Kidney glomerular epithelial cell (primary cell): ENCODE measurements at regions not wholly inside any gene's neighbourhood (a gene's known extent, or its start where the extent isn't known, plus 50 kb on each side); places are given as distances from the start of the nearest gene placed in this dataset.

ENCODE experiments used
- DNase-seq: peaks from one replicate; lab custom pipeline; 2025; lab: John Stamatoyannopoulos, UW

DNA sequence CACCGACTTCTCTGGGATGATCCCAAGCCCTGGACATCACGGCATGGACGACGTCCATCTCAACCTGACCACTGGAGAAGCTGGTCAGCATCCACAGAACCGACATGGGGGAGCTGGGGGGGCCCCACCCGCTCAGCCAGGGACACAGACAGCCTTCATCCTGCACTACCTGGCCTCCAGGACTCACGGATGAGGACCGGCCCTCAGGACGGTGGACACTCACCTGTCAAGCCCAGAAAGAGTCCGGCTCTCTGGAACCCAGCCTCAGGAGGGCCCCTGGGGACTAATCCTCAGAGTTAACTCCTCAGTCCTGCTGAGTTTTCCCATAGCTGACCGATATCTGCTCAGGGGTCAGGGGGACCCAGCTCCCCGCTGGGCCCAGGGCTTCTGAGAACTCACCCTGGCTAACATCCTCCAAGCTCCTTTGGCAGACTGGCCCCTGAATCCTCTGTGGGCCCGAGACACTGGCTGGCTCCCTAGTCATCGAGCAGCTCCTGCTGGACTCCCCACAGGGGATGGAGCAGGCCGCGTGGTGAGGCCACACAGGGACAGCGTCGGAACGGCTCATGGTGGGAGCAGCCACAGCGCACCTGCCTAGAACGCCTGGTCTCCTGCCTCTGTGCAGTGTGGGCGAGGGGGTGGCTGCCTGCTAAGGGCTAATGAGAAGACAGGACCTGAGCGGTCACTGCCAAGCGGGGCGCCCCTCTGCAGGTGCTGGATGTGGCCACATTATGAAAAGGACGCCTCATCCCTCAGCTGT lies 649.2 kb downstream of the BRD1 start:
- no peak for DNase-seq

DNA sequence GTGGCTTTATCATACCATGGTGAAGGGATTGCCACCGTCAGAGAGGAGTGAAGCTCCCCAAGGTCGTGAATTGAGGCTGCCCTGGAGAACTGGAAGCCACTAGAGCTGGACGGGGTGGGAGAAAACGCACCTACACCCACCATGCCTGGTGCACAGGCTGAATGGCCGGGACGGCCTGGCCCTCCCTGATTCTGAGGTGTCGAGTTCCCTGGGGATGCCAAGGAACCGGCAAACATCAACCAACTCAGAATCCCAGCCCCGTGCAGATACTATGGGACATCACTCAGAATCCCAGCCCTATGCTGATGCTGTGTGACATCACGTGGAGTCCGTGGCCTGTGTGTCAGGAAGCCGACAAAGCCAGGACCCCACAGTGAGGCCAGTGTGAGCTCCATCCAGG lies 650.0 kb downstream of the BRD1 start:
- DNase-seq = no peak

DNA sequence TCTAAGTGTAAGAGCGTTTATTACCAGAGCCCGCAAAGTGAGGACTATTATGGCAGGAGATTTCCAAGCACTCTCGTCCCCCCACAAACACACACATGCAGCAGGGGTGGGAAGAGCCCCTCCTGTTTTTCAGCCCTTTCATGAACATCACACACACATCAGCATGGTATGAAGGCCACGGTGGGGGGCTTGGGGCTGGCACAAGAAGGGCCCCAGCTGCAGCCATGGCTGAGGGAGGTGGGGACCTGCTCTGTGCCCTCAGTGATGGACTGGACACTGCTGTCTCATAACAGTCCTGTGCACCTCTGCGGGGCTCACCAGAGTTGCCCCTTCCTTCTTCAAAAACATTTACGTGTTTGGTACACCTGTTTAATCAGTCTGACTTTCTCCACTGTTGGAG lies 650.7 kb downstream of the BRD1 start:
- no peak for DNase-seq

- no peak for DNase-seq
These were observed 657.6 kb downstream of the BRD1 start for GRCh38 chr22:49170053-49170452.

- DNase-seq = no peak
These were observed 658.5 kb downstream of the BRD1 start for GRCh38 chr22:49169074-49169744.

DNA sequence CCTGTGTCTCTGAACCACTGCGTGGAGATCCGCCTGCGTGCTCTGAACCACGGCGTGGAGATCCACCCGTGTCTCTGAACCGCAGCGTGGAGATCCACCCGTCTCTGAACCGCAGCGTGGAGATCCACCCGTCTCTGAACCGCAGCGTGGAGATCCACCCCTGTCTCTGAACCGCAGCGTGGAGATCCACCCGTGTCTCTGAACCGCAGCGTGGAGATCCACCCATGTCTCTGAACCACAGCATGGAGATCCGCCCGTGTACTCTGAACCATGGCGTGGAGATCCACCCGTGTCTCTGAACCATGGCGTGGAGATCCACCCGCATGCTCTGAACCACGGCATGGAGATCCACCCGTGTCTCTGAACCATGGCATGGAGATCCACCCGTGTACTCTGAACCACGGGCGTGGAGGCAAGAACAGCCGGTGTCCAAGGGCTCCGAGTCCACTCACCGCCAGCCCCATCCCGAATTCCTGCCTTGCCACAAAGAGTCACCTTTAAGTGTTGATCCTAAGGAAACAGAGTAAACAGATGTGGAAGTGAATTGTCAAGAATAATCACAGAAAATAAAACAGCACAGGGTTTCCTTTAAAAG lies 659.4 kb downstream of the BRD1 start:
- no peak for DNase-seq

- no peak for DNase-seq
These were observed 660.9 kb downstream of the BRD1 start for GRCh38 chr22:49166746-49167145.

DNA sequence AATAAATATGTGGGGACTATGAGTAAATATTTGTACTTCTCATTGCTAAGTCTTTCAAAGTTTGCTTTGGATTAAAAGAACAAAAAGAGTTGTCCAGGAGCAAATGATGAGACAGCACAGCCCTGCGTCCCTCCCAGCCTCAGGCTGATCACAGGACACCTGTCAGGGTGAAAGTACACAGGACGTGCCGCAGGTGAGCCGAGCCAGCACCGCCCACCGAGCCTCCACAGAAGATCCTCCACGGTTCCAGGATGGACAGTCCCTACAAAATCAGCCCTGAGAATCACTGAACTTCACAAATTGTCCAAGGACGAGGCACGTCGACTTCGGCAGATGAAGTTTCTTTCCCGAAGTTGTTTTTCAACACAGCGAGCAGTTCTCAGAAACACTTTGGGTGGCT lies 661.5 kb downstream of the BRD1 start:
- no peak for DNase-seq

GRCh38 chr22:49164773-49165320 lies 662.8 kb downstream of the BRD1 start:
- no peak for DNase-seq

DNA sequence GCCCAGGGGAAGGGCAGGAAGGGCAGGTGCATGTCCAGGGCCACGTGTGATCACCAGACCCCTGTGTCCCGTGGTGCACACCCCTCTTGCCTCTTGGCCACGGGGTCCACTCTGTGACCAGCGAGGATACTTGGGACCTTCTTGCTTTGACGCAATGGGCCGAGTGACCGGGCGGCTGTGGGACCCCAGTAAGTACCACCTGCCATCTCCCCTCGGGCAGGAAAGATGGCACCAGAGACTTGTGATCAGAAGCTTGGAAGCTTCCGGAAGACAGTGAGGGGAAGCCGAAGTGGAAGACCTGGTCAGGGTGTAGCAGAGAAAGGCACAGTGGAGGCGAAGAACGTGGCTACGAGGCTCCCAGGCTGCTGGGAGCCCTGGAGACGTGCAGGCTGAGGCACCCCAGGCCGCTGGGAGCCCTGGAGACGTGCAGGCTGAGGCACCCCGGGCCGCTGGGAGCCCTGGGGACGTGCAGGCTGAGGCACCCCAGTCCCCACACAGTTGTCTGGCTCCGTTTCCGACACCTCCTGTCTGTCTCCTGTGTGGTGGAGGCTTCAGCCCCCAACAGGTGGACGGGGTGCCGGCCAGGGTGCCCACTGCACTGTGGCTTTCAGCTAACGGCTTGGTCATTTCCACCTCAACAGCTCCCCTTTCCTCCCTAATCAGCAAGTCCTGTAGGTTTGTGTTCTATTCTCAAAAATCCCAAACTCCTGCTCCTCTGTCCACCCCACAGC lies 663.5 kb downstream of the BRD1 start:
- DNase-seq = no peak

GRCh38 chr22:49163258-49163959 lies 664.3 kb downstream of the BRD1 start:
- DNase-seq = no peak

DNA sequence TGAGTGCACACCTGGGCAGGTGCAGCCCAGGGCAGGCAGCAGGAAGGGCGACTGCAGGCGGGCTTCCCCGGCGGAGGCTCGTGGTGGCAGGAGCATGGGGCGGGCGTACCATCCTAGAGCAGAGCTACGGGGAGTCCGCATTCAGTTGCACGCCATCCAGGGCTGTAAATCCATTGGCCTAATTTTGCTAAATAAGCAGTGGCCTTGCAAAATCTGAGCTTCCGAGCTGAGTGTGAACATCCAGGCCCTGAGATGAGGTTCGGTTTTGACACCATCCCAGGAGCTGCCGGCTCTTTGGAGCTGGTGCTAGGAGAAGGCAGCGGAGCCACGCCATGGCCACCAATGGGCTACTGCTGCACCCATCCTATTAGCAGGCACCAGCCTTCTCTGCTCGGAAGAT lies 664.8 kb downstream of the BRD1 start:
- DNase-seq = no peak

GRCh38 chr22:49161002-49161850 lies 666.4 kb downstream of the BRD1 start:
- DNase-seq = no peak

DNA sequence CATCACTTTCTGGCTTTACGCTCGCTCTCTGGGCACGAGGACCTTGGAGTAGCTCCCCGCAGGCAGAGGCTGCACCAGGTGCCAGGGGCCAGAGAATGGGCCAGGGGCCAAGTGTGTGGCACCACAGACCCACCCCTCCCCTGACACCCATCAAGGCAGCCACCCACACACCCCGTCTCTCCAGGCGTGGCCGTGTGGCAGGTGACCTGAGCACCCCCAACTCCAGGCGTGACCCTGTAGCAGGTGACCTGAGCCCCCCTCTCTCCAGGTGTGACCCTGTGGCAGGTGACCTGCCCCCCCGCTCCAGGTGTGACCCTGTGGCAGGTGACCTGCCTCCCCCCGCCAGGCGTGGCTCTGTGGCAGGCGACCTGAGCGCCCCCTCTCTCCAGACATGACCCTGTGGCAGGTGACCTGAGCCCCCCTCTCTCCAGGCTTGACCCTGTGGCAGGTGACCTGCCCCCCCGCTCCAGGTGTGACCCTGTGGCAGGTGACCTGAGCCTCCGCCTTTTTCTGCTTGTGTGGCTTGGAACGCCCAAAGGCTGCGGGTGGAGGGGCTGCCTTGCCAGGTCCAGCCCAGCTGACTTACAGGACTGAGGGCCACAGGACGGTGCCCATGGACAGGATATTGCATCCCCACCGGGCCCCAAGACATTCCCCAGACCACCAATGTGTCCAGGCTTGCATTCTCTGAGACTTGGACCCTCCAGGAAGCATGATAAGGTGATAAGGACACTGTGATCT lies 667.2 kb downstream of the BRD1 start:
- no peak for DNase-seq

DNA sequence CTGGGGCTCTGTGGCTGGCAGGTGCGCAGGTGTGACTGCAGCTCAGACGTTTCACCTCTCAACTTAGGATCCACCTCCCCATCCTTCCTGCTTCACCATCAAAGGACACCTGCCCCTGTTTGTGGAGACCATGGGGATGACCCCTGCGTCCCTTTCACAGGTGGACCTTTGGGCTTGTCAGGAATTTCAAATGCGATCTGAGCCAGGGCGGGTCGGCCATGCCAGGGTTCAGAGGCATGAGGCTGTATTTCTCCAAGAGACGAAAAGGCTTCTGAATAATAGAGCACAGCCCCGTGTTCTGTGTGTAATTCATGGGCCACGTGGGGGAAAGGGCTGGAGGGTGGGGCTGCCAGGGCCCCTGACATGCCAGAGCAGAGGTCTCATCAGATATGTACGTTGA lies 668.0 kb downstream of the BRD1 start:
- no peak for DNase-seq

DNA sequence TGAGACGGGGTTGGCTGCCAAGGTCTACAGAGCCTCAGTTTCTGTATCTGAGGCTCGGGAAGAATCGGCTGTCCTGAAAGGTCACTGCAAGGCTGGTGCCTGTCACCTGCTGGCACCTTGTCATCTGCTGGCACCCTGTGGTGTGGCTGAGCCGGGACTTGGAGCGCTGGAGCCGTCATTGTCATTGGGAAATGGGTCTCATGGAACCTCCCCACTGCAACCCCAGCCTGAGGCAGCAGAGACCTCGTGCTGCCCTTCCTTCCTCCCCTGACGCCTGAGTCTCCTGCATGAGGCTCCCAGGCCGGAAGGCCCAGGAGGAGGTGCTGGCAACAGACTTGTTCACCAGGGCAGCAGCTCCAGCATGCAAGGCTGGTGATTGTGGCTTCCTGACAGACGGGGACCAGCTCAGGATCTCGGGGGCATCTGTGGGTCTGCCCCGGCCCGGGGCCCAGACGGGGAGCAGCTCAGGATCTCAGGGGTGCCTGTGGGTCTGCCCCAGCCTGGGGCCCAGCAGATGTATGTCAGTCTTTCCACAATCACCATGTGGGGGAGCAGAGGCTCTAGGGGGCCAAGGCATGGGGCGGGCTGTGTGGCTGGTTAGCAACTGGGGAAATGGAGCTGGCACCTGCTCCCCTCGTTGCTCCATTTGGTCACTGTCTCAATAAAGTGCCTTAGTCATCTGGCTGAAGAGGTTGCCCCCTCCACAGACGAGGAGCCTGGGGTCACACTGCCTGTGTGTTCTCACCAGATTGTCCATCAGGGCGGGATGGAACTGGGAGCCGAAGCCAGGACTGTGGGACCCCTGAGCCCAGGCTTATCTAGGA lies 668.7 kb downstream of the BRD1 start:
- no peak for DNase-seq

DNA sequence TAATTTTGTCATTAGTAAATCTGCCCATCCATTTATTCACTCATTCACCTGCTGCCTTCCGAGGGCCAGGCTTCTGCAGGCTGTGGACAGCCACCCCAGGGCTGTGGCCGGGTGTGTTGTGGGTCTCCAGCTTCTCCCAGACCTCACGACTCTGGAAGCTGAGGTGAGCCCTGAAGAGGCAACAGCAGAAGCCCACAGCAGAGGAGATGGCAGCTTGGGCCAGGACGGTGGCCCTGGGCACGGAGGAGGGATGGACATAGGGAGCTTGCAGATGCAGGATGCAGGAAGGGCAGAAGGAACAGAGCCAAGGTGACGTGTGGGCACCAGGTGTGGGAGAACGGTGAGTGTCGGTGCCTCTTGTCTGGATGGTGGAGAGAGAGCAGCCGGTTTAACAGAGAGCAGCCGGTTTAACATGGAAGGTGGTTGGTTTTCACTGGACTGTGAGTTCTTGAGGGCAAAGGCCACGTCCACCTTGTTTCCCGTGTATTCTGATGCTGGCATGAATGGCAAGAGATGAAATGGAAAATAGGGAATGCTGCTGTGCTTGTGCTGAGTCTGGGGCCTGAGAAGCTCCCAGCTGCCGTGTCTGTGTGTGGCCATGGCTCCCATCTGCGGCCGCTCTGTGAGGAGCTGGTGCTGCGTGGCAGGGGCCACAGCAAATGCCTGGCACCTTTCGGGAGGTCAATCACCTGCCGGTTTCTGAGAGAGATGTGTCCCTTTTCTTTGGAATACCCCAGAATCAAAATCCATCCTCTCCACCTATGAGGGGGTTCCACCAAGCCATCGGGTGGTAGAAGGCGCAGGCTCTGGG lies 669.9 kb downstream of the BRD1 start:
- no peak for DNase-seq

GRCh38 chr22:49156662-49157285 lies 670.9 kb downstream of the BRD1 start:
- no peak for DNase-seq
